Stomach (tissue), 4 donors: ENCODE measurements at regions not wholly inside any gene's neighbourhood (a gene's known extent, or its start where the extent isn't known, plus 50 kb on each side); places are given as distances from the start of the nearest gene placed in this dataset.

ENCODE experiments used
- CTCF ChIP-seq, 7 experiments: fragments of 450-650 bp in 4 of 7; fragments of 200-600 bp in 3 of 7; sonication (generic) in 3 of 7; IDR thresholded peaks; one replicate each; pipeline ENCODE4 v1.5.1; 2016 to 2019; ENCODE audit warnings: antibody characterized with exemption in 7 of 7, control low read depth in 2 of 7, mild to moderate bottlenecking in 1 of 7
- EP300 ChIP-seq: sonication (generic); formaldehyde crosslinking; IDR thresholded peaks from one replicate; pipeline ENCODE4 v1.6.1; 2017; ENCODE audit warnings: antibody characterized with exemption
- POLR2A ChIP-seq, 4 donors: fragments of 450-650 bp; IDR thresholded peaks; one replicate each; pipeline ENCODE4 v1.6.1; 2016; ENCODE audit warnings: antibody characterized with exemption in 4 of 4, control low read depth in 2 of 4, mild to moderate bottlenecking in 1 of 4, moderate library complexity in 1 of 4
- POLR2AphosphoS5 ChIP-seq, 3 donors: sonication (generic); formaldehyde crosslinking; IDR thresholded peaks; one replicate each; pipeline ENCODE4 v1.6.1; 2016; ENCODE audit warnings: antibody characterized with exemption in 3 of 3

- peak in 5 of 7 experiments; percentile 31 to 71 (median 60) for TF ChIP-seq CTCF (IDR thresholded peaks at IDR 0.05)
- TF ChIP-seq POLR2A (IDR thresholded peaks at IDR 0.05) = no peak
- TF ChIP-seq POLR2AphosphoS5 (IDR thresholded peaks at IDR 0.05) = no peak
- TF ChIP-seq EP300 = no peak
Observed at GRCh38 chr9:86486891-86487837, 133.0 kb upstream of the TUT7 start.
